Keratinocyte (primary cell): ENCODE measurements at regions not wholly inside any gene's neighbourhood (a gene's known extent, or its start where the extent isn't known, plus 50 kb on each side); places are given as distances from the start of the nearest gene placed in this dataset.

Experiments
- DNase-seq: peaks from one replicate; pipeline ENCODE4 v3.0.0-alpha.2; 2011; ENCODE audit warnings: low read depth, missing footprints, low spot score
- FAIRE-seq: peaks from 2 replicates; lab custom pipeline; 2011; peaks lifted over from hg19 to GRCh38; lab: Jason Lieb, UNC
- H2AFZ ChIP-seq: 2 replicates; pipeline ENCODE4 v1.6.0; 2012; ENCODE audit warnings: low read length, control low read depth, inconsistent platforms; ENCODE audit not compliant: control insufficient read depth
- H3K27ac ChIP-seq: 2 replicates; pipeline ENCODE4 v1.5.1; 2011; ENCODE audit warnings: low read length; ENCODE audit not compliant: control insufficient read depth, insufficient read depth
- H3K27me3 ChIP-seq: 3 replicates; pipeline ENCODE4 v1.6.0; 2011; ENCODE audit warnings: low read length; ENCODE audit not compliant: control insufficient read depth, insufficient read depth; ENCODE audit errors: extremely low read depth
- H3K36me3 ChIP-seq, 2 experiments: 2 replicates in 1 of 2; 3 replicates in 1 of 2; pipeline ENCODE4 v1.5.1; 2011; ENCODE audit warnings: low read length in 2 of 2, mild to moderate bottlenecking in 1 of 2; ENCODE audit not compliant: control insufficient read depth in 2 of 2, insufficient read depth in 2 of 2; ENCODE audit errors: extremely low read depth in 1 of 2
- H3K4me1 ChIP-seq: 3 replicates; pipeline ENCODE4 v1.5.1; 2011; ENCODE audit warnings: low read length; ENCODE audit not compliant: control insufficient read depth, insufficient read depth; ENCODE audit errors: extremely low read depth
- H3K4me2 ChIP-seq: 3 replicates; pipeline ENCODE4 v1.6.0; 2011; ENCODE audit warnings: low read depth, low read length; ENCODE audit not compliant: control insufficient read depth, insufficient read depth; ENCODE audit errors: extremely low read depth
- H3K4me3 ChIP-seq, 3 experiments: fragments of 200-600 bp in 1 of 3; sonication (generic) in 1 of 3; 2 replicates in 2 of 3; 3 replicates in 1 of 3; pipeline ENCODE4 v1.5.1; 2011 to 2016; ENCODE audit warnings: low read length in 3 of 3, mild to moderate bottlenecking in 3 of 3, control low read depth in 2 of 3, inconsistent platforms in 1 of 3, low read depth in 1 of 3, mixed read lengths in 1 of 3, mixed run types in 1 of 3, moderate library complexity in 1 of 3; ENCODE audit not compliant: control insufficient read depth in 2 of 3, insufficient read depth in 2 of 3; ENCODE audit errors: extremely low read depth in 1 of 3
- H3K79me2 ChIP-seq: 2 replicates; pipeline ENCODE4 v1.6.0; 2012; ENCODE audit warnings: low read length; ENCODE audit not compliant: control insufficient read depth, insufficient read depth
- H3K9ac ChIP-seq: 3 replicates; pipeline ENCODE4 v1.6.0; 2011; ENCODE audit warnings: low read length; ENCODE audit not compliant: control insufficient read depth, insufficient read depth; ENCODE audit errors: extremely low read depth
- H3K9me1 ChIP-seq: 3 replicates; pipeline ENCODE4 v1.6.0; 2011; ENCODE audit warnings: low read length; ENCODE audit not compliant: control insufficient read depth, insufficient read depth; ENCODE audit errors: extremely low read depth
- H3K9me3 ChIP-seq: 2 replicates; pipeline ENCODE4 v1.5.1; 2012; ENCODE audit warnings: low read depth, low read length; ENCODE audit not compliant: control insufficient read depth
- H4K20me1 ChIP-seq: 3 replicates; pipeline ENCODE4 v1.6.0; 2011; ENCODE audit warnings: low read length; ENCODE audit not compliant: control insufficient read depth, insufficient read depth; ENCODE audit errors: extremely low read depth
- CTCF ChIP-seq, 3 experiments: IDR thresholded peaks in 1 of 3; conservative IDR thresholded peaks in 1 of 3; optimal IDR thresholded peaks in 1 of 3; 2 replicates in 2 of 3; 3 replicates in 1 of 3; pipeline versions ENCODE3 to v1.5.1; 2011; ENCODE audit warnings: low read length in 3 of 3, mild to moderate bottlenecking in 3 of 3, moderate library complexity in 2 of 3, control low read depth in 1 of 3, inconsistent platforms in 1 of 3; ENCODE audit not compliant: insufficient read depth in 2 of 3; ENCODE audit errors: extremely low read depth in 1 of 3
- EZH2 ChIP-seq: IDR thresholded peaks from one replicate; pipeline ENCODE4 v1.6.1; 2012; ENCODE audit warnings: inconsistent platforms, mild to moderate bottlenecking, low read length, moderate library complexity
- dilution Hi-C: fragments of 300-500 bp; cut with MboI; formaldehyde crosslinking; loops from one replicate; pipeline ENCODE4 v1.7.0; 2020; ENCODE audit warnings: low sequenced_read_pairs; ENCODE audit not compliant: extremely low pct_ligation_motif_present

- H3K9me3 ChIP-seq, result no peaks in the 10 kb centered on the region
- no peak for TF ChIP-seq EZH2
- no peak for TF ChIP-seq CTCF (optimal IDR thresholded peaks at IDR 0.05 in 1 of 3, IDR thresholded peaks at IDR 0.05 in 1 of 3, conservative IDR thresholded peaks at IDR 0.05 in 1 of 3; ENCODE audit: extremely low read depth in 1 of 3, insufficient read depth in 2 of 3, low read length in 3 of 3)
- H3K4me1 ChIP-seq, result no peaks in the 10 kb centered on the region
- no peaks in the 10 kb centered on the region for H3K27me3 ChIP-seq
- H3K9me1 ChIP-seq, result no peaks in the 10 kb centered on the region
- no peak overlapping the region for H3K9ac ChIP-seq
- no peaks in the 10 kb centered on the region for H3K36me3 ChIP-seq
- dilution Hi-C loops, result no loop called here
- no peak for FAIRE-seq
- no peak overlapping the region for H3K27ac ChIP-seq
- H4K20me1 ChIP-seq, result no peaks in the 10 kb centered on the region
- no peaks in the 10 kb centered on the region for H3K79me2 ChIP-seq
- no peak for DNase-seq
- H3K4me2 ChIP-seq, result no peak overlapping the region
- no peak overlapping the region for H2AFZ ChIP-seq
- no peak overlapping the region for H3K4me3 ChIP-seq
Observed at GRCh38 chr20:24804481-24805206, 144.4 kb upstream of the CST7 start.

GRCh38 chr20:24805456-24806238, 143.4 kb upstream of the CST7 start:
- no peaks in the 10 kb centered on the region for H3K27me3 ChIP-seq
- dilution Hi-C loops, result no loop called here
- no peak for FAIRE-seq

More at GRCh38 chr20:24805456-24806238, 143.4 kb upstream of the CST7 start:
- H3K9me3 ChIP-seq, result no peaks in the 10 kb centered on the region
- H3K9me1 ChIP-seq, result no peaks in the 10 kb centered on the region
- no peaks in the 10 kb centered on the region for H3K36me3 ChIP-seq
- no peak overlapping the region for H3K4me3 ChIP-seq
- DNase-seq, result no peak
- no peaks in the 10 kb centered on the region for H4K20me1 ChIP-seq
- no peak overlapping the region for H2AFZ ChIP-seq
- H3K27ac ChIP-seq, result no peak overlapping the region
- TF ChIP-seq EZH2, result no peak
- TF ChIP-seq CTCF (optimal IDR thresholded peaks at IDR 0.05 in 1 of 3, IDR thresholded peaks at IDR 0.05 in 1 of 3, conservative IDR thresholded peaks at IDR 0.05 in 1 of 3; ENCODE audit: extremely low read depth in 1 of 3, insufficient read depth in 2 of 3, low read length in 3 of 3), result no peak
- no peaks in the 10 kb centered on the region for H3K4me1 ChIP-seq
- no peaks in the 10 kb centered on the region for H3K79me2 ChIP-seq
- H3K9ac ChIP-seq, result no peak overlapping the region
- H3K4me2 ChIP-seq, result no peak overlapping the region
